ENCODE measurements at regions not wholly inside any gene's neighbourhood (a gene's known extent, or its start where the extent isn't known, plus 50 kb on each side); places are given as distances from the start of the nearest gene placed in this dataset.
"Not testable (repeated sequence)": the region's sequence is repeated elsewhere in the genome, so short reads cannot be mapped to it uniquely, and the experiment has no call there.

DNA sequence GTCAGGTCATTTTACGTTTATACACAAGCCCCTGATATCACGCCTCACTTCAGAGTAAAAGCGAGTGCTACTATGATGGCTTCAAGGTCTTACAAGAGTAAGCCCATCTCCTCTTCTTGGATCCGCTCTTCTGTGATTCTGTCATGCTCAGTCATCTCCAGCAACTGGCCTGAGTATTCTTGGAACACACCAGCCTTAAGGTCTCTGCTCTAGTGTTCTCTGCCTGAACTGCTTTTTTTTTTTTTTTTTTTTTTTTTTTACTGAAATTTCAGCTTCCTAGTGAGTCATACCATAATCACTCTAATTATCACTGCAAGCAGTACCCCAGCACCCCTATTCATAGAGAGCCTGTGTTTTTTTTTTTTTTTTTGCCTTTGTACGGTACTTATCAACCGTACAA is 1228.9 kb downstream of the CNTNAP5 start:
- ChIA-PET POLR2A (no interaction called here), CTCF (no interaction called here)
- no peak overlapping the region for H3K4me3 ChIP-seq (ENCODE audit: low read depth, low read length)

GRCh38 chr2:125259451-125259850 is 1234.4 kb downstream of the CNTNAP5 start:
- TF ChIP-seq CTCF (IDR thresholded peaks at IDR 0.05; ENCODE audit: low read depth, low read length), result no peak
- POLR2A ChIA-PET, result no interaction called here
- H3K4me3 ChIP-seq (ENCODE audit: low read depth, low read length), result no peak overlapping the region
- peaks cover 2% of the 10 kb centered on the region; the same call in 1 of the 2 replicates for H3K9me3 ChIP-seq (ENCODE audit: control insufficient read depth, insufficient read depth, low read length)
- DNase-seq (ENCODE audit: low read depth, low spot score), result no peak
- no peak overlapping the region for H3K27ac ChIP-seq (ENCODE audit: low read depth, low read length)
- H3K27me3 ChIP-seq (ENCODE audit: control insufficient read depth, insufficient read depth, low read length), result no peaks in the 10 kb centered on the region
- CTCF ChIA-PET, result no interaction called here

More for the DNA sequence above, 1228.9 kb downstream of the CNTNAP5 start:
- Histone ChIP-seq H3K27ac (ENCODE audit: low read depth, low read length) (no peak overlapping the region), H3K9me3 (ENCODE audit: control insufficient read depth, insufficient read depth, low read length) (no peaks in the 10 kb centered on the region), H3K27me3 (ENCODE audit: control insufficient read depth, insufficient read depth, low read length) (no peaks in the 10 kb centered on the region)
- DNase-seq (ENCODE audit: low read depth, low spot score), result no peak
- no peak for TF ChIP-seq CTCF (IDR thresholded peaks at IDR 0.05; ENCODE audit: low read depth, low read length)

GRCh38 chr2:125260366-125260930 is 1235.4 kb downstream of the CNTNAP5 start:
- not testable (repeated sequence) for H3K27me3 ChIP-seq (ENCODE audit: control insufficient read depth, insufficient read depth, low read length)

GRCh38 chr2:125264453-125264852 is 1239.4 kb downstream of the CNTNAP5 start:
- POLR2A ChIA-PET, result no interaction called here
- CTCF ChIA-PET, result no interaction called here
- no peak overlapping the region for H3K27ac ChIP-seq (ENCODE audit: low read depth, low read length)

More at GRCh38 chr2:125260366-125260930, 1235.4 kb downstream of the CNTNAP5 start:
- H3K27ac ChIP-seq (ENCODE audit: low read depth, low read length); POLR2A ChIA-PET; H3K9me3 ChIP-seq (ENCODE audit: control insufficient read depth, insufficient read depth, low read length); CTCF ChIA-PET; DNase-seq (ENCODE audit: low read depth, low spot score); H3K4me3 ChIP-seq (ENCODE audit: low read depth, low read length): not testable (repeated sequence)

GRCh38 chr2:125267683-125268082 is 1242.6 kb downstream of the CNTNAP5 start:
- Histone ChIP-seq H3K27ac (ENCODE audit: low read depth, low read length) (no peak overlapping the region), H3K9me3 (ENCODE audit: control insufficient read depth, insufficient read depth, low read length) (no peaks in the 10 kb centered on the region; the same call in 1 of the 2 replicates), H3K27me3 (ENCODE audit: control insufficient read depth, insufficient read depth, low read length) (no peaks in the 10 kb centered on the region), H3K4me3 (ENCODE audit: low read depth, low read length) (no peak overlapping the region)
- no peak for TF ChIP-seq CTCF (IDR thresholded peaks at IDR 0.05; ENCODE audit: low read depth, low read length)
- CTCF ChIA-PET, result no interaction called here
- POLR2A ChIA-PET, result no interaction called here
- DNase-seq (ENCODE audit: low read depth, low spot score), result no peak

More at GRCh38 chr2:125264453-125264852, 1239.4 kb downstream of the CNTNAP5 start:
- peaks cover under 1% of the 10 kb centered on the region; the same call in 1 of the 2 replicates for H3K9me3 ChIP-seq (ENCODE audit: control insufficient read depth, insufficient read depth, low read length)
- H3K4me3 ChIP-seq (ENCODE audit: low read depth, low read length), result no peak overlapping the region
- TF ChIP-seq CTCF (IDR thresholded peaks at IDR 0.05; ENCODE audit: low read depth, low read length), result no peak
- DNase-seq (ENCODE audit: low read depth, low spot score), result no peak
- no peaks in the 10 kb centered on the region for H3K27me3 ChIP-seq (ENCODE audit: control insufficient read depth, insufficient read depth, low read length)
